Thyroid gland (tissue), 4 donors: ENCODE measurements at regions not wholly inside any gene's neighbourhood (a gene's known extent, or its start where the extent isn't known, plus 50 kb on each side); places are given as distances from the start of the nearest gene placed in this dataset.

ENCODE experiments used
- POLR2A ChIP-seq, 2 donors: fragments of 450-650 bp; IDR thresholded peaks; one replicate each; pipeline ENCODE4 v1.6.1; 2017; ENCODE audit warnings: antibody characterized with exemption in 2 of 2, mild to moderate bottlenecking in 2 of 2, moderate library complexity in 1 of 2
- TF ChIP-seq, protein P1 (sequence below), 6 experiments: fragments of 200-600 bp in 3 of 6; fragments of 450-650 bp in 3 of 6; sonication (generic) in 3 of 6; IDR thresholded peaks; one replicate each; pipeline ENCODE4 v1.5.1; 2016 to 2019; ENCODE audit warnings: antibody characterized with exemption in 6 of 6, mild to moderate bottlenecking in 2 of 6, inconsistent platforms in 1 of 6, moderate library complexity in 1 of 6

DNA sequence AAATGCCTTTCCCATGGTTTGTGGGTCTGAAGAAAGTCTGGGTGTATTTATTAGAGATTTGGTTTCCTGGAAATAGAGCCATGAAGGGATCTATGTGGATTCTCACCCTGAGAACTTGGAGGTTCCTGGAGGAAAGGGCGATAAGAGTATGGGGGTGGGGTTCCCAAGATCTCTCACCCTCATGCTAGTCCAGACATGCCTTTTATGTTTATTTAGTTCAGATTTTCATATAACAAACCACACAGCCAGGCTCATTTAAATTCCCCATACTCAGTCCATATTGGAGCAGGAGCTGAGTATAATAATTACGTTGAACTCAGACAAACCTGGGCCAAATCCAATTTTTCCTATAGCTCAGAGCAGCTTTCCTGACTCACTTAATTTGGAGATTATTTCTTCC lies 566.6 kb downstream of the GOLGA6L6 start:
- no peak for TF ChIP-seq POLR2A (IDR thresholded peaks at IDR 0.05)
- TF ChIP-seq, protein P1, sequence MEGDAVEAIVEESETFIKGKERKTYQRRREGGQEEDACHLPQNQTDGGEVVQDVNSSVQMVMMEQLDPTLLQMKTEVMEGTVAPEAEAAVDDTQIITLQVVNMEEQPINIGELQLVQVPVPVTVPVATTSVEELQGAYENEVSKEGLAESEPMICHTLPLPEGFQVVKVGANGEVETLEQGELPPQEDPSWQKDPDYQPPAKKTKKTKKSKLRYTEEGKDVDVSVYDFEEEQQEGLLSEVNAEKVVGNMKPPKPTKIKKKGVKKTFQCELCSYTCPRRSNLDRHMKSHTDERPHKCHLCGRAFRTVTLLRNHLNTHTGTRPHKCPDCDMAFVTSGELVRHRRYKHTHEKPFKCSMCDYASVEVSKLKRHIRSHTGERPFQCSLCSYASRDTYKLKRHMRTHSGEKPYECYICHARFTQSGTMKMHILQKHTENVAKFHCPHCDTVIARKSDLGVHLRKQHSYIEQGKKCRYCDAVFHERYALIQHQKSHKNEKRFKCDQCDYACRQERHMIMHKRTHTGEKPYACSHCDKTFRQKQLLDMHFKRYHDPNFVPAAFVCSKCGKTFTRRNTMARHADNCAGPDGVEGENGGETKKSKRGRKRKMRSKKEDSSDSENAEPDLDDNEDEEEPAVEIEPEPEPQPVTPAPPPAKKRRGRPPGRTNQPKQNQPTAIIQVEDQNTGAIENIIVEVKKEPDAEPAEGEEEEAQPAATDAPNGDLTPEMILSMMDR (IDR thresholded peaks at IDR 0.05), result no peak
